Neuronal stem cell (in vitro differentiated cells): ENCODE measurements at regions not wholly inside any gene's neighbourhood (a gene's known extent, or its start where the extent isn't known, plus 50 kb on each side); places are given as distances from the start of the nearest gene placed in this dataset. TPM values are rescaled to one million over a fixed set of nuclear protein-coding genes. Genes with fewer than 3 reads are reported as not detected.

Experiments used
- DNase-seq: peaks from one replicate; pipeline ENCODE4 v3.0.0-alpha.2; 2013; ENCODE audit warnings: low spot score
- H2AFZ ChIP-seq: one replicate; pipeline ENCODE4 v1.6.1; 2013; ENCODE audit warnings: mild to moderate bottlenecking, low read length, inconsistent platforms
- H2AK5ac ChIP-seq: 2 replicates; pipeline ENCODE4 v1.6.1; 2013; ENCODE audit warnings: low read depth, mild to moderate bottlenecking, inconsistent platforms, low read length, moderate library complexity, mixed read lengths
- H2BK120ac ChIP-seq: 2 replicates; pipeline ENCODE4 v1.6.1; 2013; ENCODE audit warnings: low read depth, mild to moderate bottlenecking, inconsistent platforms, low read length, moderate library complexity, mixed read lengths
- H2BK12ac ChIP-seq: one replicate; pipeline ENCODE4 v1.6.1; 2013; ENCODE audit warnings: low read length, inconsistent platforms
- H2BK15ac ChIP-seq: 2 replicates; pipeline ENCODE4 v1.6.1; 2013; ENCODE audit warnings: mild to moderate bottlenecking, low read length, inconsistent platforms, mixed read lengths
- H2BK5ac ChIP-seq: one replicate; pipeline ENCODE4 v1.6.1; 2013; ENCODE audit warnings: inconsistent platforms, mild to moderate bottlenecking, low read length, moderate library complexity
- H3K14ac ChIP-seq: one replicate; pipeline ENCODE4 v1.6.1; 2013; ENCODE audit warnings: low read length, inconsistent platforms
- H3K18ac ChIP-seq: 2 replicates; pipeline ENCODE4 v1.6.1; 2013; ENCODE audit warnings: low read length, inconsistent platforms
- H3K23ac ChIP-seq: 2 replicates; pipeline ENCODE4 v1.6.1; 2013; ENCODE audit warnings: low read depth, mild to moderate bottlenecking, mixed read lengths, low read length, inconsistent platforms; ENCODE audit not compliant: poor library complexity
- H3K27ac ChIP-seq: replicated peaks from 3 replicates; pipeline ENCODE4 v1.5.1; 2013; ENCODE audit warnings: low read length, inconsistent platforms
- H3K27me3 ChIP-seq, 3 experiments: 2 replicates each; pipeline ENCODE4 v1.6.1; 2013; ENCODE audit warnings: low read length in 3 of 3, mild to moderate bottlenecking in 2 of 3, inconsistent platforms in 1 of 3, low read depth in 1 of 3, mixed read lengths in 1 of 3, moderate library complexity in 1 of 3; ENCODE audit not compliant: control insufficient read depth in 3 of 3, insufficient read depth in 3 of 3
- H3K36me3 ChIP-seq, 2 donors: replicated peaks in 1 of 2; 2 replicates each; pipeline ENCODE4 v1.6.1; 2013; ENCODE audit warnings: low read length in 2 of 2; ENCODE audit not compliant: control insufficient read depth in 2 of 2, insufficient read depth in 2 of 2
- H3K4ac ChIP-seq: 2 replicates; pipeline ENCODE4 v1.6.1; 2013; ENCODE audit warnings: inconsistent platforms, mild to moderate bottlenecking, low read length, moderate library complexity
- H3K4me1 ChIP-seq, 2 donors: 1 replicate in 1 of 2; 2 replicates in 1 of 2; pipeline ENCODE4 v1.6.1; 2013; ENCODE audit warnings: low read length in 2 of 2, low read depth in 1 of 2; ENCODE audit not compliant: control insufficient read depth in 2 of 2, insufficient read depth in 1 of 2
- H3K4me2 ChIP-seq: one replicate; pipeline ENCODE4 v1.6.1; 2013; ENCODE audit warnings: mild to moderate bottlenecking, low read length, inconsistent platforms; ENCODE audit not compliant: insufficient read depth, poor library complexity, severe bottlenecking
- H3K4me3 ChIP-seq, 2 donors: 2 replicates each; pipeline ENCODE4 v1.5.1; 2013; ENCODE audit warnings: low read length in 2 of 2, mild to moderate bottlenecking in 2 of 2, inconsistent platforms in 1 of 2, moderate library complexity in 1 of 2
- H3K79me1 ChIP-seq: one replicate; pipeline ENCODE4 v1.6.1; 2013; ENCODE audit warnings: low read depth, mild to moderate bottlenecking, inconsistent platforms, low read length, moderate library complexity
- H3K9ac ChIP-seq: one replicate; pipeline ENCODE4 v1.6.1; 2013; ENCODE audit warnings: mild to moderate bottlenecking, low read depth, low read length, inconsistent platforms; ENCODE audit not compliant: poor library complexity
- H3K9me3 ChIP-seq, 2 donors: replicated peaks in 1 of 2; 2 replicates each; pipeline versions ENCODE3 to v1.6.1; 2013; ENCODE audit warnings: low read length in 2 of 2, mild to moderate bottlenecking in 2 of 2, inconsistent platforms in 1 of 2, low read depth in 1 of 2, mixed read lengths in 1 of 2, moderate library complexity in 1 of 2; ENCODE audit not compliant: control insufficient read depth in 2 of 2, insufficient read depth in 1 of 2
- H4K8ac ChIP-seq: one replicate; pipeline ENCODE4 v1.6.1; 2013; ENCODE audit warnings: low read depth, mild to moderate bottlenecking, inconsistent platforms, low read length, moderate library complexity
- H4K91ac ChIP-seq: one replicate; pipeline ENCODE4 v1.6.1; 2013; ENCODE audit warnings: low read length, low read depth, mild to moderate bottlenecking, inconsistent platforms; ENCODE audit not compliant: poor library complexity
- WGBS, 2 donors: extraction: QIAGEN DNeasy Blood & Tissue Kit; methylation state at CpG; one replicate each; pipeline ENCODE4 v1.1.7; 2013; ENCODE audit warnings: missing lambda C conversion rate in 2 of 2, mixed read lengths in 1 of 2; ENCODE audit not compliant: insufficient read length in 2 of 2, insufficient replicate concordance in 1 of 2; ENCODE audit errors: extremely low coverage in 2 of 2; 5-methylcytosine and 5-hydroxymethylcytosine counted together
- small RNA-seq: library from polyadenylated mRNA; stranded (forward); fragments of <200 nt; extraction: miRNeasy Mini kit (QIAGEN cat#:217004); gene quantifications from one replicate; pipeline ENCODE3, GENCODE V24; 2013; ENCODE audit not compliant: insufficient read depth

DNA sequence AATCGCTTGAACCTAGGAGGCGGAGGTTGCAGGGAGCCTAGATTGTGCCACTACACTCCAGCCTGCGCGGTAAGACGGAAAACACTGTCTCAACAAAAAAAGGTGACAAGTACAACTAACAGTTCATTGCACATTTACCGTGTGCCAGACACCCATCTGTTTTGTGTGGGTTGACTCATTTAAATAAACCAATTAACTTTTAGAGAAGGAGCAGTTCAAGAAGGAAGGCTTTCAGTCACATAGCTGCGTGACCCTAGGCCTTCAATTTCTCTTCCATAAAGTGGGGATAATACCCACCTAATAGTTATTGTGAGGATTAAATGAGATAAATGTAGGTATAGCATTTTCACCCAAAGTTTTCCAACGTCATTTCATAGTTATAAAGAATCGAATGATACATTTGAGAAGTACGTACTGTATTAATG is 52.3 kb upstream of the KDM7A start:
- H3K14ac ChIP-seq = no peak overlapping the region
- H4K91ac ChIP-seq = no peak overlapping the region
- no peak overlapping the region for H3K27ac ChIP-seq
- no peak overlapping the region for H2AFZ ChIP-seq
- no peak overlapping the region for H2BK120ac ChIP-seq
- WGBS, 2 donors = no CpG with 5 or more reads among the region's 10 CpGs
- H3K4me3 ChIP-seq = no peak overlapping the region
- H3K4ac ChIP-seq = no peak overlapping the region
- no peak overlapping the region for H3K23ac ChIP-seq
- no peaks in the 10 kb centered on the region for H3K79me1 ChIP-seq
- H3K4me2 ChIP-seq = no peak overlapping the region
- H2BK15ac ChIP-seq = no peak overlapping the region
- H3K9ac ChIP-seq = no peak overlapping the region
- H2BK5ac ChIP-seq = no peak overlapping the region
- no peak overlapping the region for H3K18ac ChIP-seq
- H2BK12ac ChIP-seq = no peak overlapping the region
- H3K4me1 ChIP-seq = peaks cover 6 to 10% of the 10 kb centered on the region in 2 donors
- no peaks in the 10 kb centered on the region for H3K9me3 ChIP-seq
- peaks cover 4 to 85% (median 24%) of the 10 kb centered on the region in 3 experiments for H3K27me3 ChIP-seq
- no peak overlapping the region for H4K8ac ChIP-seq
- no peak overlapping the region for H2AK5ac ChIP-seq
- no peaks in the 10 kb centered on the region for H3K36me3 ChIP-seq
- no peak for DNase-seq

Small RNA genes in the stretch of these regions (small RNA-seq; reads per million reads assigned to genes)
- gene RNU1-58P = not detected
